ENCODE measurements at regions not wholly inside any gene's neighbourhood (a gene's known extent, or its start where the extent isn't known, plus 50 kb on each side); places are given as distances from the start of the nearest gene placed in this dataset.

DNA sequence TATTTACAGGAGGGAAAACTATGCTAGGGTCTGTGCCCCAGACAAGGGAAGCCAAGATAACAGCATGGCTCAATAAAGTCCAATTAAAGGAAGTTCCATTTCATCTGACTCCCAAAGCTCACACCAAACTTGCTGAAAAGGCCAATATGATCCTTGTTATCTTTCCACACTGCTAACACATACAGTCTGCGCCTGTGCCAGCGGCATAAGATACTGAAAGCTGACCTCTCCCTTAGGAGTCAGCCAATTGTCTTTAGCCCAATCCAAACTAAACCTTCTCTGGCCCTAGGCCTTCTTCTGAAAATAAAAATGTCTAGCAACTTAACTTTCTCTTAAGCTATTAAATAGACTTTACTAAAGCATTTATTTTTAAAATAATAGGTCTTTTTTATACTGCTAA lies 179.0 kb upstream of the PLD5 start:
- Histone ChIP-seq H3K4me2 (ENCODE audit: low read length) (no peak overlapping the region), H3K56ac (ENCODE audit: low read length) (no peak overlapping the region), H3K79me1 (ENCODE audit: low read length) (no peaks in the 10 kb centered on the region), H3K27ac (ENCODE audit: low read depth, low read length) (no peak overlapping the region), H4K8ac (ENCODE audit: low read depth, low read length) (no peak overlapping the region), H3K9ac (ENCODE audit: low read length) (no peak overlapping the region), H3K36me3 (ENCODE audit: control insufficient read depth, insufficient read depth, low read length) (no peaks in the 10 kb centered on the region), H3K4me1 (ENCODE audit: control insufficient read depth, low read depth, low read length) (no peaks in the 10 kb centered on the region), H3K4ac (ENCODE audit: low read depth, low read length) (no peak overlapping the region), H2BK5ac (ENCODE audit: low read length) (no peak overlapping the region), H4K5ac (ENCODE audit: low read length) (no peak overlapping the region), H3K23ac (ENCODE audit: low read length) (no peak overlapping the region), H3K18ac (ENCODE audit: low read length) (no peak overlapping the region), H2BK120ac (ENCODE audit: low read depth, low read length) (no peak overlapping the region), H2AK5ac (ENCODE audit: low read length) (no peak overlapping the region), H3K79me2 (ENCODE audit: control insufficient read depth, insufficient read depth, low read length) (no peaks in the 10 kb centered on the region), H3K4me3 (ENCODE audit: low read length) (no peak overlapping the region), H3K27me3 (ENCODE audit: insufficient read depth, low read length, poor library complexity) (no peaks in the 10 kb centered on the region), H2BK15ac (replicated peaks; ENCODE audit: low read depth) (no peak overlapping the region)
- WGBS (ENCODE audit: extremely low coverage, insufficient coverage, low lambda C conversion rate): no CpG with 5 or more reads among the region's 2 CpGs
- DNase-seq: no peak

DNA sequence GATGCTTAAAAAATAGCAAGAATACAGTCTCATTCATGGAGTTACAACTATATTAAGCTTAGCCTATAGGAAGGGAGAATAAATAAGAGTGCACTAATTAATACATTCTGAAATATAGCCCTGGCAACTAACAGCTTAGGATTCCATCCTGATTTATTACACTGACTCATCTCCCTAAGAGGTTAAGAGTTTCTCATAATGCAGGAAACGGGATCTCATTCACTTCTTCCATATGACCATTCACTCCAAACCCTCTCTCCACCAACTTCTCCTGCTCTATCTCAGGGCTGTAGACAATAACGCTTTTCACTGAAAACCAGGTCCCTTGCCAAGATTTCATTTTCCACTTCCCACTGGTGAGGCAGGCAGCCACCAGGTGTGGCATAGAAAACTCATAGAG lies 168.5 kb upstream of the PLD5 start:
- Histone ChIP-seq H3K9ac (ENCODE audit: low read length) (no peak overlapping the region), H3K36me3 (ENCODE audit: control insufficient read depth, insufficient read depth, low read length) (no peaks in the 10 kb centered on the region), H2BK5ac (ENCODE audit: low read length) (no peak overlapping the region), H3K4me2 (ENCODE audit: low read length) (no peak overlapping the region), H2AK5ac (ENCODE audit: low read length) (no peak overlapping the region), H2BK120ac (ENCODE audit: low read depth, low read length) (no peak overlapping the region), H3K23ac (ENCODE audit: low read length) (no peak overlapping the region), H3K18ac (ENCODE audit: low read length) (no peak overlapping the region), H2BK15ac (replicated peaks; ENCODE audit: low read depth) (no peak overlapping the region), H3K4ac (ENCODE audit: low read depth, low read length) (no peak overlapping the region), H3K4me1 (ENCODE audit: control insufficient read depth, low read depth, low read length) (no peaks in the 10 kb centered on the region), H3K79me1 (ENCODE audit: low read length) (no peaks in the 10 kb centered on the region), H3K27me3 (ENCODE audit: insufficient read depth, low read length, poor library complexity) (no peaks in the 10 kb centered on the region), H3K27ac (ENCODE audit: low read depth, low read length) (no peak overlapping the region), H3K79me2 (ENCODE audit: control insufficient read depth, insufficient read depth, low read length) (no peaks in the 10 kb centered on the region), H4K5ac (ENCODE audit: low read length) (no peak overlapping the region), H3K4me3 (ENCODE audit: low read length) (no peak overlapping the region), H4K8ac (ENCODE audit: low read depth, low read length) (no peak overlapping the region), H3K56ac (ENCODE audit: low read length) (no peak overlapping the region)
- WGBS (ENCODE audit: extremely low coverage, insufficient coverage, low lambda C conversion rate): no CpG with 5 or more reads among the region's 2 CpGs
- no peak for DNase-seq

DNA sequence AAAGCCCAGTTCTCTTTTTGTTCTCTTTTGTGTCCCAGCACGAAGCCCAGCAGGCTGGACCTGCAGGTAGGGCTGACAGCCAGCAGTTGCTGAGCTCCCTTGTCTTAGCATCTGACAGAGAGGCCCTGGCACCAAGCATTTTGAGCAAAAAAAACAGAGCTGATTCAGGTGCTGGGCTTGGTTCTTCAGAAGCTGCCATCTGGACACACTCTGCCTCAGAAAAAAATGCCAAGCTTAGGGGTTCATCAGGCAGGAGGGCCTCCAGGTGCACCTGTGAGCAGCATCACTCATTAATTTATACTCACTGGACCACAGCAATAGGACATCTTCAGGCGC lies 167.1 kb upstream of the PLD5 start:
- Histone ChIP-seq H3K36me3 (ENCODE audit: control insufficient read depth, insufficient read depth, low read length) (no peaks in the 10 kb centered on the region), H3K27ac (ENCODE audit: low read depth, low read length) (no peak overlapping the region), H3K4me2 (ENCODE audit: low read length) (no peak overlapping the region), H2BK5ac (ENCODE audit: low read length) (no peak overlapping the region), H2BK15ac (replicated peaks; ENCODE audit: low read depth) (no peak overlapping the region), H3K4ac (ENCODE audit: low read depth, low read length) (no peak overlapping the region), H4K8ac (ENCODE audit: low read depth, low read length) (no peak overlapping the region), H3K4me3 (ENCODE audit: low read length) (no peak overlapping the region), H3K79me2 (ENCODE audit: control insufficient read depth, insufficient read depth, low read length) (no peaks in the 10 kb centered on the region), H3K9ac (ENCODE audit: low read length) (no peak overlapping the region), H3K23ac (ENCODE audit: low read length) (no peak overlapping the region), H3K18ac (ENCODE audit: low read length) (no peak overlapping the region), H3K27me3 (ENCODE audit: insufficient read depth, low read length, poor library complexity) (no peaks in the 10 kb centered on the region), H2AK5ac (ENCODE audit: low read length) (no peak overlapping the region), H4K5ac (ENCODE audit: low read length) (no peak overlapping the region), H3K79me1 (ENCODE audit: low read length) (no peaks in the 10 kb centered on the region), H3K56ac (ENCODE audit: low read length) (no peak overlapping the region), H2BK120ac (ENCODE audit: low read depth, low read length) (no peak overlapping the region), H3K4me1 (ENCODE audit: control insufficient read depth, low read depth, low read length) (no peaks in the 10 kb centered on the region)
- no CpG with 5 or more reads among the region's 2 CpGs for WGBS (ENCODE audit: extremely low coverage, insufficient coverage, low lambda C conversion rate)
- DNase-seq: no peak

DNA sequence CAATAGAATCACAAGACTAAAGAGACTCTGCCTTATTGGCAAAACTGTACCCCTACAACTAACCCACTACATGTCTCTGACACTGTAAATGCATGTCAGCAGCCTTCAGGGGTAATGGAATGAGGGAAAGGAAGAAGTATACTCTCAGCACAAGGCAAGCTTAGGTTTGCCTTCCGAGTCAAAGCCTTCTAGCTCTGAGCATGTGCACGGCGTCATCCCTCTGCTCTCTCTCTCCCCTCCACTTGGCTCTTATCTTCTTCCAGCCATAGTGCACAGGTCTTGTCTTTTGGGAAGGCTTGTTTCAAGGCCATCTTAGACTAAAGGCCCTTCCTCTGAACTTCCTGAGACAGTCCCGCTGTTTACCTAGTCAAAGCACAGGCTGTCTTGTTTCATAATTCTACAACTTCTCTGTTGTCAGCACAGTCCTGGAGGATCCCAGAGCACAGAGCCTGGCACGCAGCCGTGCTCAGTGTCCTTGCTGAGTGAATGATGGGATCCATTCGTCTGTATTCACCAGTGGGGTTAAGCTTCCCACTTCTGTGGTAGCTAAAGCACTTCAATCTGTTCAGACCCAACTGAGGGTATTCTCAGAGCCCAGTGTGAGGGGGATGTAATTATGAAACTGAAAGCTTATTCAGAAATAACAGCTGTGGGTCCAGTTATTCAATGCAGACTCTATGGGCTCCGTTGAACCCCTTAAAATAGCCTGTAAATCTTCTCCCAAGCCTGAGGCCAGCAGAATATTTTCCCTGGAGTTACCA lies 166.5 kb upstream of the PLD5 start:
- Histone ChIP-seq H3K79me2 (ENCODE audit: control insufficient read depth, insufficient read depth, low read length) (no peaks in the 10 kb centered on the region), H2AK5ac (ENCODE audit: low read length) (no peak overlapping the region), H3K56ac (ENCODE audit: low read length) (no peak overlapping the region), H3K4me2 (ENCODE audit: low read length) (no peak overlapping the region), H3K4me1 (ENCODE audit: control insufficient read depth, low read depth, low read length) (no peaks in the 10 kb centered on the region), H2BK15ac (replicated peaks; ENCODE audit: low read depth) (no peak overlapping the region), H2BK120ac (ENCODE audit: low read depth, low read length) (no peak overlapping the region), H3K23ac (ENCODE audit: low read length) (no peak overlapping the region), H4K5ac (ENCODE audit: low read length) (no peak overlapping the region), H4K8ac (ENCODE audit: low read depth, low read length) (no peak overlapping the region), H3K18ac (ENCODE audit: low read length) (no peak overlapping the region), H3K9ac (ENCODE audit: low read length) (no peak overlapping the region), H3K79me1 (ENCODE audit: low read length) (no peaks in the 10 kb centered on the region), H3K4ac (ENCODE audit: low read depth, low read length) (no peak overlapping the region), H3K27me3 (ENCODE audit: insufficient read depth, low read length, poor library complexity) (no peaks in the 10 kb centered on the region), H2BK5ac (ENCODE audit: low read length) (no peak overlapping the region), H3K4me3 (ENCODE audit: low read length) (no peak overlapping the region), H3K36me3 (ENCODE audit: control insufficient read depth, insufficient read depth, low read length) (no peaks in the 10 kb centered on the region), H3K27ac (ENCODE audit: low read depth, low read length) (no peak overlapping the region)
- DNase-seq: no peak
- WGBS (ENCODE audit: extremely low coverage, insufficient coverage, low lambda C conversion rate): no CpG with 5 or more reads among the region's 8 CpGs

DNA sequence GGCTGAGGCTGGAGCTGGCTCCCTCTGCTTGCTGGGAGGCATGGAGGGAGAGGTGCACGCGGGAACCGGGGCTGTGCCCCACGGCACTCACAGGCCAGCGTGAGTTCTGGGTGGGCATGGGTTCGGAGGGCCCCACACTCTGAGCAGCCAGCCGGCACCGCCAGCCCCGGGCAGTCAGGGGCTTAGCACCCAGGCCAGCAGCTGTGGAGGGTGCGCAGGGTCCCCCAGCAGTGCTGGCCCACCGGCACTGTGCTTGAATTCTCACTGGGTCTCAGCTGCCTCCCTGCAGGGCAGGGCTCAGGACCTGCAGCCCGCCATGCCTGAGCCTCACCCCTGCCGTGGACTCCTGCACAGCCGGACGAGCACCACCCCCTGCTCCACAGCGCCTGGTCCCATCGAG lies 164.9 kb upstream of the PLD5 start:
- Histone ChIP-seq H3K79me1 (ENCODE audit: low read length) (no peaks in the 10 kb centered on the region), H3K27me3 (ENCODE audit: insufficient read depth, low read length, poor library complexity) (no peaks in the 10 kb centered on the region), H2BK120ac (ENCODE audit: low read depth, low read length) (no peak overlapping the region), H3K9ac (ENCODE audit: low read length) (no peak overlapping the region), H3K4ac (ENCODE audit: low read depth, low read length) (no peak overlapping the region), H3K4me2 (ENCODE audit: low read length) (no peak overlapping the region), H4K8ac (ENCODE audit: low read depth, low read length) (no peak overlapping the region), H3K23ac (ENCODE audit: low read length) (no peak overlapping the region), H2BK5ac (ENCODE audit: low read length) (no peak overlapping the region), H2BK15ac (replicated peaks; ENCODE audit: low read depth) (no peak overlapping the region), H3K79me2 (ENCODE audit: control insufficient read depth, insufficient read depth, low read length) (no peaks in the 10 kb centered on the region), H3K36me3 (ENCODE audit: control insufficient read depth, insufficient read depth, low read length) (no peaks in the 10 kb centered on the region), H3K4me1 (ENCODE audit: control insufficient read depth, low read depth, low read length) (no peaks in the 10 kb centered on the region), H3K56ac (ENCODE audit: low read length) (no peak overlapping the region), H3K18ac (ENCODE audit: low read length) (no peak overlapping the region), H3K4me3 (ENCODE audit: low read length) (no peak overlapping the region), H3K27ac (ENCODE audit: low read depth, low read length) (no peak overlapping the region), H4K5ac (ENCODE audit: low read length) (no peak overlapping the region), H2AK5ac (ENCODE audit: low read length) (no peak overlapping the region)
- DNase-seq: no peak
- WGBS (ENCODE audit: extremely low coverage, insufficient coverage, low lambda C conversion rate): no CpG with 5 or more reads among the region's 17 CpGs

All from mesendoderm (in vitro differentiated cells).